ENCODE measurements at regions not wholly inside any gene's neighbourhood (a gene's known extent, or its start where the extent isn't known, plus 50 kb on each side); places are given as distances from the start of the nearest gene placed in this dataset.

DNA sequence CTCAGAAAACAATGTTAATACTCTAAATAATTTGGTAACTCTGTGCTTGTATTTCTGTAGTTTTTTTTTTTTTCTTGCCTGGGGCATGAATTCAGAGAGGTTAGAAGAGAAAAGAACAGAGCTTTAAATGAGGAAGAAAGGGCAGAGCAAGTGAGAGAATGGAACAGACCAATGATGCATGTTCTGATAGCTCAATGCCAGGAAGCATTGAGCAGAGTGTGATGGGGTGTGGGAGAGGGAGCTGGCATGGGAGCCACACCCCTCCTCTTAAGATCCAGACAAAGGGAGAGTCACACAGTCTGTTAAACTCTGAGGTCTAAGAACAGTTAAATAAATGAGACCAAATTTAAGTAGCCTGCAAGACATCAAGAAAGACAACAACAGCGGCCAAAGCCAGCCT, 538.6 kb downstream of the TUSC7 start:
- H3K9ac ChIP-seq: no peak overlapping the region
- H3K4me3 ChIP-seq (IDR thresholded peaks at IDR 0.05; ENCODE audit: insufficient read depth, low read depth, low read length): no peak overlapping the region
- no peaks in the 10 kb centered on the region for H3K79me2 ChIP-seq (ENCODE audit: insufficient read depth, low read depth)
- no peaks in the 10 kb centered on the region for H3K27me3 ChIP-seq (ENCODE audit: insufficient read depth, low read depth)
- H3K27ac ChIP-seq: no peak overlapping the region
- H3K4me2 ChIP-seq: no peak overlapping the region
- no peaks in the 10 kb centered on the region for H4K20me1 ChIP-seq (ENCODE audit: insufficient read depth)
- no peaks in the 10 kb centered on the region for H3K36me3 ChIP-seq (ENCODE audit: insufficient read depth)
- no peak overlapping the region for H2AFZ ChIP-seq (ENCODE audit: low read depth)
- no peaks in the 10 kb centered on the region for H3K4me1 ChIP-seq (ENCODE audit: low read depth, poor library complexity, severe bottlenecking)
- TF ChIP-seq, protein P1, sequence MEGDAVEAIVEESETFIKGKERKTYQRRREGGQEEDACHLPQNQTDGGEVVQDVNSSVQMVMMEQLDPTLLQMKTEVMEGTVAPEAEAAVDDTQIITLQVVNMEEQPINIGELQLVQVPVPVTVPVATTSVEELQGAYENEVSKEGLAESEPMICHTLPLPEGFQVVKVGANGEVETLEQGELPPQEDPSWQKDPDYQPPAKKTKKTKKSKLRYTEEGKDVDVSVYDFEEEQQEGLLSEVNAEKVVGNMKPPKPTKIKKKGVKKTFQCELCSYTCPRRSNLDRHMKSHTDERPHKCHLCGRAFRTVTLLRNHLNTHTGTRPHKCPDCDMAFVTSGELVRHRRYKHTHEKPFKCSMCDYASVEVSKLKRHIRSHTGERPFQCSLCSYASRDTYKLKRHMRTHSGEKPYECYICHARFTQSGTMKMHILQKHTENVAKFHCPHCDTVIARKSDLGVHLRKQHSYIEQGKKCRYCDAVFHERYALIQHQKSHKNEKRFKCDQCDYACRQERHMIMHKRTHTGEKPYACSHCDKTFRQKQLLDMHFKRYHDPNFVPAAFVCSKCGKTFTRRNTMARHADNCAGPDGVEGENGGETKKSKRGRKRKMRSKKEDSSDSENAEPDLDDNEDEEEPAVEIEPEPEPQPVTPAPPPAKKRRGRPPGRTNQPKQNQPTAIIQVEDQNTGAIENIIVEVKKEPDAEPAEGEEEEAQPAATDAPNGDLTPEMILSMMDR (conservative IDR thresholded peaks at IDR 0.05; ENCODE audit: low read depth, low read length): no peak

DNA sequence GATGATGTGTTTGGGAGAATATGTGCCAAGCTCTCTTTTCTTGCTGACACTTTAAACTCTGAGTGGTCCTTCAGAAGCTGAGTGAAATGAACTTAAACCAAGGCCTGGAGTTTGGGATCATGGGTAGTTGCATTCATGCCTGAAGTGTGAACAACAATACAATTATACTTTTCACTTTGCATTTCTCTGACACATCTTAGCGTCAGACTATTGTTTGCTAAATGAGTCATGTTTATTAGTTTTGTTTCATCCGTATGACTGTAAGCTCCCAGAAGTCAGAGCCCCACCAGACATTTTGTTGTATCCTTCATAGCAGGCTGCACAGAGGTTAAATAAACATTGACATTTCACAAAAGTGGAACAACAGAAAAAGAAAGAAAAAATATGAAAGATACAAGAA, 542.6 kb downstream of the TUSC7 start:
- no peaks in the 10 kb centered on the region for H4K20me1 ChIP-seq (ENCODE audit: insufficient read depth)
- no peaks in the 10 kb centered on the region for H3K4me1 ChIP-seq (ENCODE audit: low read depth, poor library complexity, severe bottlenecking)
- H3K27ac ChIP-seq: no peak overlapping the region
- H3K27me3 ChIP-seq (ENCODE audit: insufficient read depth, low read depth): no peaks in the 10 kb centered on the region
- no peaks in the 10 kb centered on the region for H3K36me3 ChIP-seq (ENCODE audit: insufficient read depth)
- H2AFZ ChIP-seq (ENCODE audit: low read depth): no peak overlapping the region
- H3K79me2 ChIP-seq (ENCODE audit: insufficient read depth, low read depth): no peaks in the 10 kb centered on the region
- no peak overlapping the region for H3K4me2 ChIP-seq
- TF ChIP-seq, protein P1 (conservative IDR thresholded peaks at IDR 0.05; ENCODE audit: low read depth, low read length): no peak
- H3K4me3 ChIP-seq (IDR thresholded peaks at IDR 0.05; ENCODE audit: insufficient read depth, low read depth, low read length): no peak overlapping the region
- H3K9ac ChIP-seq: no peak overlapping the region

DNA sequence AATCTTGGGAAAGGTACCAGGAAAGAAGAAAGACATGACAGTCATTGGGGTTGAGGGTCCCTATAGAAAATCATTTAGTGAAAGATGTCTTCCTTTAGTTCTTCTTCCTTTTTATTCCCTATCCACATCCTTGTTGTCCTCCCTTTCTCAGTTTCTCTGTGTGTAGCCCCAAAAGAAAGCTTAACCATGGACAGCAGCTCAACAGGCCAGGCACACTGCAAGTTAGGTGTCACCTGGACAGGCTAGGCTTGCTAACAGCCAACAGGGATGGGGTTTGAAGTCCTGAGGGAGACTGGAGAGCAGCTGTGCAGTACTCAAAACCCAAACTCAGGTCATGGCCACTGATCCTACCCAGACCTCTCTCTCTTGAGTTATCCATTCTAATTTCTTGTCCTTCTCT, 543.1 kb downstream of the TUSC7 start:
- H2AFZ ChIP-seq (ENCODE audit: low read depth): no peak overlapping the region
- no peaks in the 10 kb centered on the region for H3K79me2 ChIP-seq (ENCODE audit: insufficient read depth, low read depth)
- no peak overlapping the region for H3K9ac ChIP-seq
- H4K20me1 ChIP-seq (ENCODE audit: insufficient read depth): no peaks in the 10 kb centered on the region
- H3K4me1 ChIP-seq (ENCODE audit: low read depth, poor library complexity, severe bottlenecking): no peaks in the 10 kb centered on the region
- no peak overlapping the region for H3K4me2 ChIP-seq
- no peaks in the 10 kb centered on the region for H3K27me3 ChIP-seq (ENCODE audit: insufficient read depth, low read depth)
- TF ChIP-seq, protein P1 (conservative IDR thresholded peaks at IDR 0.05; ENCODE audit: low read depth, low read length): no peak
- no peak overlapping the region for H3K4me3 ChIP-seq (IDR thresholded peaks at IDR 0.05; ENCODE audit: insufficient read depth, low read depth, low read length)
- no peak overlapping the region for H3K27ac ChIP-seq
- no peaks in the 10 kb centered on the region for H3K36me3 ChIP-seq (ENCODE audit: insufficient read depth)

DNA sequence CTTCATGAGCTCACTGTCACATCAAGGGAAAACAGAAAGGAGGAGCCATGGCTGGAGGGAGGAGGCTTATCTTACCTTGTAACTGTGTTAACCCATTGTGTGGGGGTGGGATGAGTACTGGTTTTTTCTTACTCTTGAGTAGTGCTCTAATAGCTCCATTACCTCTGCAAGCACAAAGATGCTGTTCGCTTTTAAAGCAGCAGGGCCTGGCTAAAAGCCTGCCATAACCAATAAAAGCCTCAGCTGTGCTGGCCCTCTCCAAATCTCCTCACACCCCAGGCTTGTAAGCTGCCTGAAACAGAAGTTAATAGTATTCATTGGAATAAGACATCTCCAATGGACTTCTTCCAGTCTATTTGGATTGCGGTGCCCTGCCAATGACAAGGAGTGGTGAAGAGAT, 544.1 kb downstream of the TUSC7 start:
- H3K4me3 ChIP-seq (IDR thresholded peaks at IDR 0.05; ENCODE audit: insufficient read depth, low read depth, low read length): no peak overlapping the region
- no peak overlapping the region for H2AFZ ChIP-seq (ENCODE audit: low read depth)
- H3K9ac ChIP-seq: no peak overlapping the region
- H3K27ac ChIP-seq: no peak overlapping the region
- H3K79me2 ChIP-seq (ENCODE audit: insufficient read depth, low read depth): no peaks in the 10 kb centered on the region
- TF ChIP-seq, protein P1 (conservative IDR thresholded peaks at IDR 0.05; ENCODE audit: low read depth, low read length): no peak
- no peak overlapping the region for H3K4me2 ChIP-seq
- no peaks in the 10 kb centered on the region for H3K36me3 ChIP-seq (ENCODE audit: insufficient read depth)
- H3K4me1 ChIP-seq (ENCODE audit: low read depth, poor library complexity, severe bottlenecking): no peaks in the 10 kb centered on the region
- no peaks in the 10 kb centered on the region for H3K27me3 ChIP-seq (ENCODE audit: insufficient read depth, low read depth)
- no peaks in the 10 kb centered on the region for H4K20me1 ChIP-seq (ENCODE audit: insufficient read depth)

DNA sequence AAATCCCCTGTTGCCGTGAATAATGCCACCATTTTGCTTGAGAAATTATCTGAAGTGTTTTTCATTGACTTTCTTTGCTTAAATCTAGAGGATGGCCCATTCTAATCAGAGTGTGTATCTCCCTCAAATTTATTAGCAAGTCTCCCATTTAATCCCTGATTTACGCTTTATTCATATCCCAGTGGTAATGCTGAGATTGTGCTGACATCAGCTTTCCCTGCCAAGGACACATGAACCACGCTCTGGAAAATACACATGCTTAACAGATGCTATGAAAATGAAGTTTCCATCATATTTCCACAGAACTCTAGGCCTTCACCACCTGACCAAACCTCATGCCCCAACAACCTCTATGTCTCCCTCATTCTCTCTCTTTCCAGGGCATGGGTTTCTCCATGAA, 545.4 kb downstream of the TUSC7 start:
- Histone ChIP-seq H3K27ac (no peak overlapping the region), H3K27me3 (ENCODE audit: insufficient read depth, low read depth) (no peaks in the 10 kb centered on the region), H3K4me1 (ENCODE audit: low read depth, poor library complexity, severe bottlenecking) (no peaks in the 10 kb centered on the region), H3K4me2 (no peak overlapping the region), H3K79me2 (ENCODE audit: insufficient read depth, low read depth) (no peaks in the 10 kb centered on the region), H4K20me1 (ENCODE audit: insufficient read depth) (no peaks in the 10 kb centered on the region), H3K9ac (no peak overlapping the region), H2AFZ (ENCODE audit: low read depth) (no peak overlapping the region), H3K4me3 (IDR thresholded peaks at IDR 0.05; ENCODE audit: insufficient read depth, low read depth, low read length) (no peak overlapping the region), H3K36me3 (ENCODE audit: insufficient read depth) (no peaks in the 10 kb centered on the region)
- TF ChIP-seq, protein P1 (conservative IDR thresholded peaks at IDR 0.05; ENCODE audit: low read depth, low read length): no peak

All from KMS-11 (cell line).